H1 (cell line): ENCODE measurements at regions not wholly inside any gene's neighbourhood (a gene's known extent, or its start where the extent isn't known, plus 50 kb on each side); places are given as distances from the start of the nearest gene placed in this dataset.

Experiments used
- ASH2L ChIP-seq: fragments of 200-600, 300-600 bp; sonication (generic); IDR thresholded peaks from one replicate; pipeline ENCODE4 v1.7.1; 2017; ENCODE audit warnings: low read length
- BRCA1 ChIP-seq: IDR thresholded peaks from 2 replicates; pipeline ENCODE4 v1.6.1; 2012; ENCODE audit warnings: low read depth, low read length, improper control_type of control experiment
- CEBPB ChIP-seq: IDR thresholded peaks from 2 replicates; pipeline ENCODE4 v1.6.1; 2012; ENCODE audit warnings: low read depth, low read length
- CTCF ChIP-seq, 3 experiments: IDR thresholded peaks; 1 replicate in 2 of 3; 2 replicates in 1 of 3; pipeline versions ENCODE4 v1.5.1 to v1.6.1; 2011; ENCODE audit warnings: low read length in 3 of 3, mild to moderate bottlenecking in 3 of 3, inconsistent platforms in 2 of 3, low read depth in 1 of 3, moderate library complexity in 1 of 3; ENCODE audit not compliant: insufficient read depth in 1 of 3; ENCODE audit errors: control extremely low read depth in 1 of 3
- EP300 ChIP-seq, 2 experiments: IDR thresholded peaks; 1 replicate in 1 of 2; 2 replicates in 1 of 2; pipeline ENCODE4 v1.6.1; 2011 to 2012; ENCODE audit warnings: low read depth in 2 of 2, low read length in 2 of 2, mild to moderate bottlenecking in 2 of 2, borderline replicate concordance in 1 of 2, inconsistent platforms in 1 of 2, moderate library complexity in 1 of 2
- EZH2 ChIP-seq: fragments of 200-600 bp; sonication (generic); IDR thresholded peaks from 2 replicates; pipeline ENCODE4 v1.7.1; 2012; ENCODE audit warnings: low read depth, mild to moderate bottlenecking, moderate library complexity, low read length, inconsistent platforms; ENCODE audit not compliant: severe bottlenecking
- JUND ChIP-seq: IDR thresholded peaks from 2 replicates; pipeline ENCODE4 v1.6.1; 2011; ENCODE audit warnings: mild to moderate bottlenecking, improper control_type of control experiment, low read length
- POLR2A ChIP-seq, 2 experiments: IDR thresholded peaks; 1 replicate in 1 of 2; 2 replicates in 1 of 2; pipeline ENCODE4 v1.6.1; 2011; ENCODE audit warnings: low read depth in 2 of 2, low read length in 2 of 2, mild to moderate bottlenecking in 2 of 2; ENCODE audit errors: control extremely low read depth in 1 of 2
- POU5F1 ChIP-seq: IDR thresholded peaks from 2 replicates; pipeline ENCODE4 v1.6.1; 2011; ENCODE audit warnings: low read depth, mild to moderate bottlenecking, low read length, moderate library complexity
- SIN3A ChIP-seq, 2 experiments: IDR thresholded peaks in 1 of 2; conservative IDR thresholded peaks in 1 of 2; 2 replicates each; pipeline ENCODE4 v1.6.1; 2011 to 2012; ENCODE audit warnings: low read length in 2 of 2, improper control_type of control experiment in 1 of 2, low read depth in 1 of 2, mild to moderate bottlenecking in 1 of 2
- SIX5 ChIP-seq: IDR thresholded peaks from 2 replicates; pipeline ENCODE4 v1.6.1; 2011; ENCODE audit warnings: mild to moderate bottlenecking, low read depth, low read length
- SP1 ChIP-seq: IDR thresholded peaks from 2 replicates; pipeline ENCODE4 v1.6.1; 2011; ENCODE audit warnings: low read depth, low read length

DNA sequence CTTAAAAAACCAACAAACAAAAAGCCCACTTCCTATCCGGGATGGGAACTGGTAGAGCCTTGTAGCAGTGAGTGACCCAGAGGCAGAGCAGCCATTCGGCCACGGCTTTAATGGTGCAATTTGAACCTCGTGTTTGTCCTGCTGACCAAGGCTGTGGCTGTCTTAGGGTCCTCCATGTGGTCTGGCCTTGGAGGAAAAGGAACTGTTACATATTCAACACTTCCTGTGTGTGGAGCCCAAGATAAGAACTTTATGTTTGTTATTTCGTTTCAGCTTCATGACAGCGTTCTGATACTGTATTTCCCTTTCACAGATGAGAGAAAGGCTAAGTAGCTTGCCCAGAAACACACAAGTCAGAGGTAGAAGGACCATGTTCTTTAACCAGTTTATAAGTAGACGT lies 269.8 kb downstream of the SV2B start:
- TF ChIP-seq POU5F1 (no peak), SP1 (no peak), CTCF (IDR thresholded peaks at IDR 0.05; ENCODE audit: control extremely low read depth in 1 of 3, insufficient read depth in 1 of 3, low read depth in 1 of 3, low read length in 3 of 3) (no peak), EZH2 (no peak), ASH2L (no peak), JUND (no peak), BRCA1 (no peak), SIX5 (no peak), POLR2A (IDR thresholded peaks at IDR 0.05; ENCODE audit: control extremely low read depth in 1 of 2, low read depth in 2 of 2, low read length in 2 of 2) (no peak), CEBPB (no peak), SIN3A (conservative IDR thresholded peaks at IDR 0.05 in 1 of 2, IDR thresholded peaks at IDR 0.05 in 1 of 2; ENCODE audit: low read depth in 1 of 2, low read length in 2 of 2) (no peak), EP300 (IDR thresholded peaks at IDR 0.05; ENCODE audit: borderline replicate concordance in 1 of 2, low read depth in 2 of 2, low read length in 2 of 2) (no peak)
